Ovary (tissue), 3 donors: ENCODE measurements at regions not wholly inside any gene's neighbourhood (a gene's known extent, or its start where the extent isn't known, plus 50 kb on each side); places are given as distances from the start of the nearest gene placed in this dataset.
"Not testable (repeated sequence)": the region's sequence is repeated elsewhere in the genome, so short reads cannot be mapped to it uniquely, and the experiment has no call there.

Experiments
- POLR2A ChIP-seq: fragments of 450-650 bp; IDR thresholded peaks from one replicate; pipeline ENCODE4 v1.6.1; 2017; ENCODE audit warnings: antibody characterized with exemption, mild to moderate bottlenecking, moderate library complexity
- TF ChIP-seq, protein P1 (sequence below), 3 donors: fragments of 450-650 bp in 2 of 3; fragments of 200-600 bp in 1 of 3; IDR thresholded peaks; one replicate each; pipeline versions ENCODE4 v1.5.1 to v1.8.0; 2016 to 2022; ENCODE audit warnings: antibody characterized with exemption in 3 of 3, mild to moderate bottlenecking in 1 of 3
- donor health status: DM: no; HTN: no; CAD: no.

DNA sequence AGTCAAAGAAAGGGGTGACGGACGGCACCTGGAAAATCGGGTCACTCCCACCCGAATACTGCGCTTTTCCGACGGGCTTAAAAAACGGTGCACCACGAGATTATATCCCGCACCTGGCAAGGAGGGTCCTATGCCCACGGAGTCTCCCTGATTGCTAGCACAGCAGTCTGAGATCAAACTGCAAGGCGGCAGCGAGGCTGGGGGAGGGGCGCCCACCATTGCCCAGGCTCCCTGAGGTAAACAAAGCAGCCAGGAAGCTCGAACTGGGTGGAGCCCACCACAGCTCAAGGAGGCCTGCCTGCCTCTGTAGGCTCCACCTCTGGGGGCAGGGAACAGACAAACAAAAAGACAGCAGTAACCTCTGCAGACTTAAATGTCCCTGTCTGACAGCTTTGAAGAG, 335.7 kb downstream of the SEC16B start:
- TF ChIP-seq, protein P1, sequence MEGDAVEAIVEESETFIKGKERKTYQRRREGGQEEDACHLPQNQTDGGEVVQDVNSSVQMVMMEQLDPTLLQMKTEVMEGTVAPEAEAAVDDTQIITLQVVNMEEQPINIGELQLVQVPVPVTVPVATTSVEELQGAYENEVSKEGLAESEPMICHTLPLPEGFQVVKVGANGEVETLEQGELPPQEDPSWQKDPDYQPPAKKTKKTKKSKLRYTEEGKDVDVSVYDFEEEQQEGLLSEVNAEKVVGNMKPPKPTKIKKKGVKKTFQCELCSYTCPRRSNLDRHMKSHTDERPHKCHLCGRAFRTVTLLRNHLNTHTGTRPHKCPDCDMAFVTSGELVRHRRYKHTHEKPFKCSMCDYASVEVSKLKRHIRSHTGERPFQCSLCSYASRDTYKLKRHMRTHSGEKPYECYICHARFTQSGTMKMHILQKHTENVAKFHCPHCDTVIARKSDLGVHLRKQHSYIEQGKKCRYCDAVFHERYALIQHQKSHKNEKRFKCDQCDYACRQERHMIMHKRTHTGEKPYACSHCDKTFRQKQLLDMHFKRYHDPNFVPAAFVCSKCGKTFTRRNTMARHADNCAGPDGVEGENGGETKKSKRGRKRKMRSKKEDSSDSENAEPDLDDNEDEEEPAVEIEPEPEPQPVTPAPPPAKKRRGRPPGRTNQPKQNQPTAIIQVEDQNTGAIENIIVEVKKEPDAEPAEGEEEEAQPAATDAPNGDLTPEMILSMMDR (IDR thresholded peaks at IDR 0.05): not testable (repeated sequence)
- TF ChIP-seq POLR2A: not testable (repeated sequence)
